ENCODE measurements at regions not wholly inside any gene's neighbourhood (a gene's known extent, or its start where the extent isn't known, plus 50 kb on each side); places are given as distances from the start of the nearest gene placed in this dataset.

DNA sequence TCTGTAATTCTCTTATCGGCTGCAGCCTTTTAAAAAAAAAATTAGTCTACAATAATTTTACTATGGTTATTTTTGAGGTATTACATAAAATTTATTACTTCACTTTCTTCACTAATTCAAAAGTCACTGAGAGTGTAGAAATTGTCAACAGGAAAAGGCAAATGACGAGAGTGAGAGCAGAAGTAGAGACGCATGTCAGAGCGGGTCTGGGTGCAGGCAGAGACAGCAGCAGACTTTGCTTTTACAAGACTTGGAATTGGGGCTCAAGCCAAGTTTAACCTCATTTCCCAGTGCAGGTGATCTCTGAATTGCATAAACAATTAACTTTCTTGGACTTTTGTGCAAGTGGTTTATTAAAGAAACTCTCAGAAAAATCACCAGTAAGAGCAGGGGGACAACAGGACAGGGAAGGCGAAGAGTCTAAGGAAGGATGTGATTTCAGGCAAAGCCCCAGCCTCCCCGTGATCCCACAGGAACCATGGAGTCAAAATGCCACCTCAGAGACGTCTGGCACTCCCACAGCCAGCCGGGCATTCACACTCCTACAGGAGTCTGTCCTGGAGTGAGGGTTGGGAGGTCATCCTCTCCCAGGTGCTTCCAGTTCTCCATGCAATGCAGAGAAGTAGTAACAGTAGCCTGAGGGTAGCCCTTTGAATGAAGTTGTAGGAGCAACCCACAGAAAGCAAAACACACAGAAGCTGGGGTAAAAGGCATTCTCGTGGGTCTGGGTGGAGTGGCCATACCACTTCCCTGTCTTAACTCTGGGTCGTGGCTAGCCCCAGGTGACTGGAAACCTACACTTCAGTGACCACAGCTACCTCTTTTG lies 274.0 kb upstream of the TGFBR2 start:
- DNase-seq (ENCODE audit: low read depth in 2 of 2) = no peak
- H4K20me1 ChIP-seq (ENCODE audit: control insufficient read depth, extremely low read depth, insufficient read depth, low read length) = no peaks in the 10 kb centered on the region
- no peaks in the 10 kb centered on the region for H3K27me3 ChIP-seq (ENCODE audit: control insufficient read depth, insufficient read depth, low read length)
- H3K4me2 ChIP-seq (ENCODE audit: extremely low read depth, insufficient read depth, low read length) = no peak overlapping the region
- no peak overlapping the region for H2AFZ ChIP-seq (ENCODE audit: low read length)
- no peaks in the 10 kb centered on the region for H3K9me3 ChIP-seq (ENCODE audit: control insufficient read depth, insufficient read depth, low read depth, low read length)
- H3K79me2 ChIP-seq (ENCODE audit: control insufficient read depth, insufficient read depth, low read length) = no peaks in the 10 kb centered on the region
- H3K9ac ChIP-seq (ENCODE audit: insufficient read depth, low read length) = no peak overlapping the region
- no peaks in the 10 kb centered on the region for H3K4me1 ChIP-seq (ENCODE audit: control insufficient read depth, extremely low read depth, insufficient read depth, low read length)
- no peak overlapping the region for H3K4me3 ChIP-seq (replicated peaks in 1 of 4; ENCODE audit: control extremely low read depth in 1 of 4, insufficient read depth in 1 of 4, low read depth in 3 of 4, low read length in 4 of 4)
- H3K36me3 ChIP-seq (ENCODE audit: control insufficient read depth, insufficient read depth, low read length) = no peaks in the 10 kb centered on the region
- no peak overlapping the region for H3K27ac ChIP-seq (ENCODE audit: insufficient read depth, low read length)
- no peak for TF ChIP-seq CTCF (conservative IDR thresholded peaks at IDR 0.05 in 1 of 2, IDR thresholded peaks at IDR 0.05 in 1 of 2; ENCODE audit: low read depth in 1 of 2, low read length in 2 of 2)
- TF ChIP-seq EZH2 (IDR thresholded peaks at IDR 0.05; ENCODE audit: low read length, missing control alignments) = no peak

DNA sequence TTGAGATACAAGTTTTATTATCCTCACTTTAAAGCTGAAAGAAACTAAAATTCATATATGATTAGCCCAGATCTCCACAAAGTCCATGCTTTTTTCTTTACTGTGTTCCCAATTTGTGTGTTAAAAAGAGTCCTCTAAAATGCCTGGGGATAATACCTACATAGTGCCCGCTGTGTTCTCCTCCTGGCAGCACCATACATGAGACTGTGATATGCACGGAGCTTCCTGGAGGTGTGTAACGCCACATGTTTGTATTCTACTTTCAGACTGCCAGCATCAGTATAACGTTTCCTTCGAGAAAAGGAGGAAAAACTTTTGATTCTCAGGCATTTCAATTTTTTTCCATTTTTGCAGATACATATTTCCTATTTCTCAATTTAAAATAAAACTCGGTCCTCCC lies 273.3 kb upstream of the TGFBR2 start:
- Histone ChIP-seq H4K20me1 (ENCODE audit: control insufficient read depth, extremely low read depth, insufficient read depth, low read length) (no peaks in the 10 kb centered on the region), H2AFZ (ENCODE audit: low read length) (no peak overlapping the region), H3K27ac (ENCODE audit: insufficient read depth, low read length) (no peak overlapping the region), H3K9ac (ENCODE audit: insufficient read depth, low read length) (no peak overlapping the region), H3K4me1 (ENCODE audit: control insufficient read depth, extremely low read depth, insufficient read depth, low read length) (no peaks in the 10 kb centered on the region), H3K4me3 (replicated peaks in 1 of 4; ENCODE audit: control extremely low read depth in 1 of 4, insufficient read depth in 1 of 4, low read depth in 3 of 4, low read length in 4 of 4) (no peak overlapping the region), H3K36me3 (ENCODE audit: control insufficient read depth, insufficient read depth, low read length) (no peaks in the 10 kb centered on the region), H3K4me2 (ENCODE audit: extremely low read depth, insufficient read depth, low read length) (no peak overlapping the region), H3K9me3 (ENCODE audit: control insufficient read depth, insufficient read depth, low read depth, low read length) (no peaks in the 10 kb centered on the region), H3K27me3 (ENCODE audit: control insufficient read depth, insufficient read depth, low read length) (no peaks in the 10 kb centered on the region), H3K79me2 (ENCODE audit: control insufficient read depth, insufficient read depth, low read length) (no peaks in the 10 kb centered on the region)
- DNase-seq (ENCODE audit: low read depth in 2 of 2) = no peak
- TF ChIP-seq CTCF (conservative IDR thresholded peaks at IDR 0.05 in 1 of 2, IDR thresholded peaks at IDR 0.05 in 1 of 2; ENCODE audit: low read depth in 1 of 2, low read length in 2 of 2) = no peak
- TF ChIP-seq EZH2 (IDR thresholded peaks at IDR 0.05; ENCODE audit: low read length, missing control alignments) = no peak

- Histone ChIP-seq H3K9ac (ENCODE audit: insufficient read depth, low read length) (no peak overlapping the region), H4K20me1 (ENCODE audit: control insufficient read depth, extremely low read depth, insufficient read depth, low read length) (no peaks in the 10 kb centered on the region), H3K4me1 (ENCODE audit: control insufficient read depth, extremely low read depth, insufficient read depth, low read length) (no peaks in the 10 kb centered on the region), H3K79me2 (ENCODE audit: control insufficient read depth, insufficient read depth, low read length) (no peaks in the 10 kb centered on the region), H2AFZ (ENCODE audit: low read length) (no peak overlapping the region), H3K27me3 (ENCODE audit: control insufficient read depth, insufficient read depth, low read length) (no peaks in the 10 kb centered on the region), H3K4me2 (ENCODE audit: extremely low read depth, insufficient read depth, low read length) (no peak overlapping the region), H3K36me3 (ENCODE audit: control insufficient read depth, insufficient read depth, low read length) (no peaks in the 10 kb centered on the region), H3K9me3 (ENCODE audit: control insufficient read depth, insufficient read depth, low read depth, low read length) (no peaks in the 10 kb centered on the region), H3K27ac (ENCODE audit: insufficient read depth, low read length) (no peak overlapping the region), H3K4me3 (replicated peaks in 1 of 4; ENCODE audit: control extremely low read depth in 1 of 4, insufficient read depth in 1 of 4, low read depth in 3 of 4, low read length in 4 of 4) (no peak overlapping the region)
- DNase-seq (ENCODE audit: low read depth in 2 of 2) = peak in 1 of 2 donors; percentile 59
- TF ChIP-seq CTCF (conservative IDR thresholded peaks at IDR 0.05 in 1 of 2, IDR thresholded peaks at IDR 0.05 in 1 of 2; ENCODE audit: low read depth in 1 of 2, low read length in 2 of 2) = no peak
- no peak for TF ChIP-seq EZH2 (IDR thresholded peaks at IDR 0.05; ENCODE audit: low read length, missing control alignments)
Measured at GRCh38 chr3:30333903-30334302, 272.5 kb upstream of the TGFBR2 start.

Measured in fibroblast of lung (primary cell).